HG03457 (cell line): ENCODE measurements at regions not wholly inside any gene's neighbourhood (a gene's known extent, or its start where the extent isn't known, plus 50 kb on each side); places are given as distances from the start of the nearest gene placed in this dataset.
"Not testable (repeated sequence)": the region's sequence is repeated elsewhere in the genome, so short reads cannot be mapped to it uniquely, and the experiment has no call there.

Source experiments
- ATAC-seq: cut with Tn5 transposase; IDR thresholded peaks from one replicate; pipeline ENCODE4 v1.9.1; 2021; ENCODE audit warnings: moderate number of reproducible peaks; ENCODE audit not compliant: unreplicated experiment

DNA sequence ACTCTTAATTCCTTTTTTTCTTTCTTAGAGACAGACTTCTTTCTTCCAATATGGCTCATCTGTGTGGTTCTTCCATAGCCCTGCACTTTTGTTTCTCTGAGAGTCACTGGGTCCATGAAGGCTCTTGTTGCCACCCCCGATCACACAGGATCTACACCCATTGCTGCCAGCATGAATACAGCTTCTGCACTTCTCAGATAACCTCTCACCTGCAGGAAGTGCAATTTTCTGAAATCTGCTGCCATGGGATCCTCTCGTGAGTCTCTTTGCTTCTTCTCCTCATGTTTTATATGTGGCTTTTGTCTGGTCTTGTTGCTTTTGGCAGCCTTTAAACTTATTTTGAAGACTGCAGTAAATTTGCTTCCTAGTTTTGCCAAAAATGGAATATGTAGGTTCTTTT, 171.2 kb downstream of the TMEM167A start:
- ATAC-seq, result no peak

DNA sequence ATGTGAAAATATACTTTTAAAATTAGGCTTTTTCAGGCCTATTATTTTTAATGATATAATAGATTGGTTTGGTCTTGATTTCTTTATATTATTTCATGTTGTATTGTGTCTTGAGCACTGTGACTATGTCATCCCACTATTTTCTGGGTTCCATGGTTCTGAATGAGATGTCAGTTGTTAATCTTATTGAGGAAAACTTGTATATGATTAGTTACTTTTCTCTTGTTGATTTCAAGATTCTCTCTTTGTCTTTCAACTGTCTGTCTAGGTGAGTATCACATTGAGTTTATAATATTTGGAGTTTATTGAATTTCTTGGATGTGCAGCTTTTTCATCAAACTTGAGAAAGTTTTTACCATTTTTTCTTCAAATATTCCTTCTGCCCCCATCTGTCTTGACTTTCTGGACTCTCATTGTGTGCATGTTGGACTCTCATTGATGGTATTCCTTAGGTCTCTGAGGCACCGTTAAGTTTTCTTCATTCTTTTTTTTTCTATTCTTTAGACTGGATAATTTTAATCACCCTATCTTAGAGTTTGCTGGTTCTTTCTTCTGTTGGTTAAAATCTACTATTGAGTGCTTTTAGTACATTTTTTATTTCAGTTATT, 175.8 kb downstream of the TMEM167A start:
- no peak for ATAC-seq

DNA sequence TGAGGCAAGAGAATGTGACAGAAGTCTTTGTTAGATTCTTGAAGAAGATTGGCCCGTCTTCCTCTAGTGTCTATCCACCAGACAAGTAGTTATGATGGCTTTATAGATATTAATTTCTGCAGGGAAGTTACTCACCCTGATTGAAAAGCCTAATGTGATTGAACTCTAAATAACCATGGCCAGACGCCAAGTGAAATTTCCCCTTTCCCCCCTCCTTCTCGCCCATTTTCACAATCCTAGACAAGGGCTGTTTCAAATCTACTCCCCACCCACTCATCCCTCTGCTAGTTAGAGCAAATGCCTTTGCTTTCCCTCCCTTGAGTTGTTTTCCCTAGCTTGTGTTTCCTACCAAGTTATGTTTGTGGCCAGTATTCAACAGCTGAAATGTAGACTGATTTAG, 182.5 kb downstream of the TMEM167A start:
- ATAC-seq, result no peak

DNA sequence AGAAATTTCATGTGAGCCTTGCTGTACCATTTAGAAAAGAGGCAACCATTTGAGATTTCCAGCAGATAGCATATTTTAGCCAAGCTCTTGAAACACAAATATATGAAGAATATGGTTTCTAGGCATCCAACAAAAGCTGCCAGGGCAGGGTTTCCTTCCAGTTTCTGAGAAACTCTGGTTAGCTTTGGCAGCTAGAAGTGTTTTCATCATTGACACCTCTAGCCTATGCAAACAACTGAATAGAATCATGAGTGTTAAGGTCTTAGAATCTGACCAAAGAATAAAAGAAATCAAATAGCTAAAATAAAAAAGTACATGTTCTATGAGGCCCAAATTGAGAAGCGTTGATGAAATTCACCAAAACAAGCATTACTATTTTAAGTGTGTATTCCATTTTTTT, 188.1 kb downstream of the TMEM167A start:
- no peak for ATAC-seq

DNA sequence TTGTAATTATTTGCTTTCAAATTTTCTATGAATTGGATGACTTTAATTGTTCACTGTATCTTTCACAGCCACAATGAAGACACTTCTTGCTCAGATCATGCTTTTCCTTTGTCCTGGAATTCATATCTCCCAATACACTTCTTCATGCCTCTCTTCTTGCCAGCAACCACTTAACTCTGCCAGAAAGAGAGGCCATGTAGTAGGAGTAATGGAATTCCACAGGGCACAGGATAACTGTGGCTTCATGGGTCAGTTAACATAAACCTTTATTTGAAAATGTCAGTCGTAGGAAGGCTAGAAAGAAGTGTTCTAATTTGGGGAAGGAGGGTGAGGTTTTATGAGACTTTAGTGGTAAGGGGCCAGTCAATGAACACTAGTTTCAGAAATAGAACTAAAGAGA, 190.3 kb downstream of the TMEM167A start:
- no peak for ATAC-seq

DNA sequence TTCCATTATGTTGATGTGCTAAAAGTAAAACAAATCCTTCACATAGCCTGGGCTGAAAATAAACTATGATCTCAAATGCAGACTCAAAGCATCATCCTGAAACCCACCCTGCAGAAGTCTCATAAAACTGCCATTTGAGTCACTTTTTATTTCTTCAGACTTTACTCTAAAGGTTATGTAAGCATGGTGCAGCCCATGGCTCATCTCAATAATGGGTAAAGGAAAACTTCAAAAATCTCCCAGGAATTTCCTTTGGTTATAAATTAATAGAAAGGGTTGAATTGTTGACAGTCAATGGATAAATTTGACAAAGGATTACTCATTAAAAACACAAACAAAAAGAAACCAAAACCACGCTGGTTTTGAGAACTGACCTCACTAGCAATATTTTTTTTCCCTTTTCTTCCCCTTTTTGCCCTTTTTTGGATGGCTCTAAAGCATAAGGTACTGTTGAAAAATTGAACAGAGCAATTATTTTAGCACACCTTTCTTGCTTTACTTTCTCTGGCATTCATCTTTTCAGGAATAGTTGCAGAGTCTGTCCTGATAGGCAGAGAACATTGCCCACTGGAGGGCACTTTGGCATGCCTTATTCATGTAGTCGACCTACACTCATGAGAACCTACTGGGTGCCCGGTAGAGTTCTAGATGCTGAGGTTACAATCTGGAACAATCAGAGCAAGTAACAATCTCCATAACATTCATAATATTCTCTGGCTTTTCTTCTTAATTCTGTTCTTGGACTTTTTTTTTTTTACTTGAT, 191.4 kb downstream of the TMEM167A start:
- no peak for ATAC-seq

DNA sequence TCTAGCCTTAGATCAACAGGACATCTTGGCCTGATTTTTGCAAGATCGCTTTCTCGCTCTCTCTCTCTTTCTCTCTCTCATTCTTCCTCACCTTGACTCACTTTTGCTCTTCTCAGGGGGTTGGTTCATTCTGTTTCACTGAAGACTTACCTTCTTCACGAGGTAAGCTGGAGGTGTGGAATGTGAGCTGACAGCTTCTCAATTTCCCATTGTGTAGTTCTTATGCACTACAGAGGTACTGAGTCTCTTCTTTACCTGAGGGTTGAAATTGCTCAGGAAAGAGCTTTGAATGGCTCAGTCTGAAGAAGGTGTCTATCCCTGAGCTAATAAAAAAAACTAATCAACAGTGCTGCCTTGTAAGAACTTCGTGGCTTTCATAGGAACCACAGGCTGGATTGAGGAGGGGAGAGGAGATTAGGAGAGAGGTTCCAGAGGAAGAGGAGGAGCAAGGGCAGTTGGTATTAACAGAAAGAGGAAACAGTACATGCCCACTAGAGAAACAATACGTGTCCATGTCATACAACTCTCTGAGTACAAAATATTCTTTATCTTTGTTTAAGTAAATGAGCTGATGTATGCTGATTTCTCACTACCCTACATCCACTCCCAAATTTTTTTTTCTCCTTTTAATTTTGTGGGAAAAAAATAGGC, 192.2 kb downstream of the TMEM167A start:
- no peak for ATAC-seq

DNA sequence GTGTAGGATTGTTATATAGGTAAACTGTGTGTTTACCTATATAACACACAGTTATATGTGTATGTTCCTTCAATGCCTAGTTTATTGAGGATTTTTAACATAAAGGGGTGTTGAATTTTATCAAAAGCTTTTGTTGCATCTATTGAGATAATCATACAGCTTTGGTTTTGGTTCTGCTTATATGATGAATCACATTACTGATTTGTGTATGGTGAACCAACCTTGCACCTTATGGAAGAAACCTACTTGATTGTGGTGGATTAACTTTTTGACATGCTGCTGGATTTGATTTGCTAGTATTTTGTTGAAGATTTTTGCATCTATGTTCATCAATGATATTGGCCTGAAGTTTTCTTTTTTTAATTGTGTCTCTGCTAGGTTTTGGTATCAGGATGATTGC, 194.9 kb downstream of the TMEM167A start:
- no peak for ATAC-seq

DNA sequence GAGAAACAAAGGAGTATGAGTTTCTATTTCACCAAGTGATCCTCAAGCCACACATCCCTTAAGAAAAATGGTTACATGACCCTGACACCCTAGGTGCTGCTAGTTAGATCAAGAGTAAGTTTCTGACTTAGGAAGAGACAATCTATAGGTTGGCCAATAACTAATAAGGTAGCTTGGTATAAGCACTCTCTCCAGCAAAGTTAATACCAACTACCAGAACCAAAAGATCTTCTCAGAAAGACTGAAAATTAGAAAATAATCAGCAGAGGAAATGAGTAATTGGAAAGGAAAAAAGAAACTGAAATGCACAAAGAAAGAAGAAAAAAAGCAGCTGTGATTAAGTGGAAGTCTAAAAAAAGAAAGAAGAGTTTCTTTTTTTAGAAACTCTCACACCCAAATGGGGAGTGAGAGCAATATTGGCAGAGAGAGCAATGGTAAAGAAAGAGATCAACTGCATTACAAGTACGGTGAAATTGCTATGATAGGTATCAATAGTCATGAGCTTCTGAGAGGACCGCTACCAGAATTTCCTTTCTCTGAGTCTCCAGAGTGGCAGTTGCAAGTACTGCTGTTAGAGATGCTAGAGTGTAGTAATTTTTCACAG, 195.5 kb downstream of the TMEM167A start:
- no peak for ATAC-seq

DNA sequence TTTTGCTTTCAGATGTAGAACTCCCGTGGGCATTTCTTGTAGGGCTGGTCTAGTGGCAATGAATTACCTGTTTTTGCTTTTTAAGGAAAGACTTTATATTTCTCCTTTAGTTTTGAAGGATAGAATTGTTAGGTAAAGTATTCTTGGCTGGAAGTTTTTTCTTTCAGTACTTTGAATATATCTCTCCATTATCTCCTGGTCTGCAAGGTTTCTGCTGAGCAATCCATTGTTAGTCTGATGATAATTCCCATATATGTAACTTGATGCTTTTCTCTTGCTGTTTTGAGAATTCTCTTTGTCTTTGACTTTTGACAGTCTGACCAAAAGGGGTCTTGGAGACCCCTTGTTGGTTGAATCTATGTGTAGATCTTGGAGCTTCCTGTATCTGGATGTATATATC, 198.1 kb downstream of the TMEM167A start:
- ATAC-seq, result no peak

DNA sequence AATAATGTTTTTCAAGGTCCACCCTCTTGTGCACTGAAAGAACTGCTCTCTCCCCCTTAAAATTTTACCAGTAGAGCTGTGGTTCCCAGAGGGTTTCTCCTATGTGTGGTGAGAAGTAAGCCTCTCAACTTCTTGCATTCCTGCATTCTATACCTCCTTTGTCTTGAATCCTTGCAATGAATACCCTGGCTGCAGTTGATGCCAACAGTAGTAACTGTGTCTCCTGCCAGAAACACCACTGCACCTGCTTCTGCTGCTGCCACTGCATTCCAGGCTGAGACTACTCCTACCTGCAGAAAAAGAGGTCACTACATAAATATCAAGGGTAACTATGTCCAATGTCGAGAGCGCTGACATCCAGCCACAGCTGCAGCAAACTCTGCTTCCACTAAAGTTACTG, 203.7 kb downstream of the TMEM167A start:
- no peak for ATAC-seq

DNA sequence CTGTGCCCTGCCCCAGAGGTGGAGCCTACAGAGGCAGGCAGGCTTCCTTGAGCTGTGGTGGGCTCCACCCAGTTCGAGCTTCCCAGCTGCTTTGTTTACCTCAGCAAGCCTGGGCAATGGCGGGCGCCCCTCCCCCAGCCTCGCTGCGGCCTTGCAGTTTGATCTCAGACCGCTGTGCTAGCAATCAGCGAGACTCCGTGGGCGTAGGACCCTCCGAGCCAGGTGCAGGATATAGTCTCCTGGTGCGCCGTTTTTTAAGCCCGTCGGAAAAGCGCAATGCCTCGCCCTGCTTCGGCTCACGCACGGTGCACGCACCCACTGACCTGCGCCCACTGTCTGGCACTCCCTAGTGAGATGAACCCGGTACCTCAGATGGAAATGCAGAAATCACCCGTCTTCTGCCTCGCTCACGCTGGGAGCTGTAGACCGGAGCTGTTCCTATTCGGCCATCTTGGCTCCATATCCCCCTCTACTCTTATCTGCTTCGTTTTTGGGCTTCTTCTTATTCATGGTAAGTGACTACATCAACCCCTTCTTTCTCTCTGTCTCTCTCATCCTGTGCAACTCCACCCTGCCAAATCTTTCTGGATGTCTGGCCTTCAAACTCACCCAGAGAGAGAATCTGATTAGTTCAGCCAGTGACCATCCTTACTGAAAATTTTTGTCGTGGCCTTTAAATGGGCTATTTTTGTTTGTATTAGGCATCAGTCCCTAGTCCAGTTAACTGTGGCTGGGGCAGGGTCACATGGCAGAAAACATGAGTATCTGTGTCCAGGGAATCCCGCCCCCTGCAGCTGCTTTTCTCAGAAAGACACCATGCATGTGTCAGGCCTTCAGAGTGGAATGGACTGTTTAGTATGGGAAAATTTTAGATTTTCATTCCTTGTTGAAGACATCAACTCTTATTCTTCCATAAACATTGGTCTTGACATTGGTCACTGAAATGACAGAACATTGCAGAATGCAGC, 204.6 kb downstream of the TMEM167A start:
- ATAC-seq, result not testable (repeated sequence)

DNA sequence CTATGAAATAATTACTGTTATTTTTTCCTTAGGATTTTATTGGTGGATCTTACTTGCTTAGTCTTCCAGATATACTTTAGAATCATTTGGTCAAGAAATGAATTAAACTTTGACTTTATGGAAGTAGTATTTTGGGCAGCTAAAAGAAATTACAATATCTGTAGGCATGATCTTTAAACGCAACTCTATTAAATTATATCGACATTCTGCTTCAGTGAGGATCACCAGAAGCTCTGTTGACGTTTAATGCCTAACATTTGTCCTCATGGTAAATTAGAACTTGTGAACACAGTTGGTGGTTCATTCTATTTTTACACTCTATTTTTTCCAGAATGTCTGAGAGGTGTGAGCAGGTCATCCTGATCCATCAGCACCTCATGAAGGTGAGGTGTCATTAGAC, 211.6 kb downstream of the TMEM167A start:
- ATAC-seq, result no peak

DNA sequence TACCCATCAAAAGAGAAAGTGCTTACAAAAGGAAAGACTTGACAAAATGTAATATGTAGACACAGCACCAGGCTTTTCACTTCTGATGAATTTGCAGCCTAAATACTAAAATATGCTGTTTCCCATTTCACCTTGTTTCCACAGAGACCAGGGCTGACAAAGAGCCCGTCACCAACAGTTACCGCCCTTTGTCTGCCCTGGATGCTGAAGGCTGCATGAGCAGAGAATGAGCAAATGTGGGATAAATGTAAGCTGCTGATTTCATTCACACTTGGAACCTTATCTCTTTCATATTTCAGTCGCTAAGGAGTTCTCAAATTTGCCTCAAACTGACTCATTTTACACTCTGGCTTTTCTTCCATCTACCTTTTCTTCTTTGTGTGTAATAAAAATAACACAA, 213.9 kb downstream of the TMEM167A start:
- no peak for ATAC-seq

DNA sequence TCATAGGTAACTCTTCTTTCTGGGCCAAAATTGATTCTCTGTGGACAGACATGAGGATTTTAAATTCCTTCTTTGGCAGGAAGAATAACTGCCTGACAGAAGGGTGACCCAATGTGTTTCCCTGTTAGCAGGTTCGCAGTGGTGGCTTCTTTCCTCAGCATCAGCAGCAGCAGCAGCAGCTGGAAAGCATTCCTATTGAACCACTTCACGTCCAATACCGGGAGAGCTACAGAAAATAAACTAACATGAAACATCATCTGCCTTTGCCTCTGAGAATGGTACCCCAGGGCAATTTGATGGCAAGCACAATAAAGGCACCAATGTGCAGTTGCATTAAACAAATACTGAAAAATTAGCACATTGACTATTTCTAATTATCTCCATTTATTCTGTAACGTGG, 214.5 kb downstream of the TMEM167A start:
- ATAC-seq, result no peak

DNA sequence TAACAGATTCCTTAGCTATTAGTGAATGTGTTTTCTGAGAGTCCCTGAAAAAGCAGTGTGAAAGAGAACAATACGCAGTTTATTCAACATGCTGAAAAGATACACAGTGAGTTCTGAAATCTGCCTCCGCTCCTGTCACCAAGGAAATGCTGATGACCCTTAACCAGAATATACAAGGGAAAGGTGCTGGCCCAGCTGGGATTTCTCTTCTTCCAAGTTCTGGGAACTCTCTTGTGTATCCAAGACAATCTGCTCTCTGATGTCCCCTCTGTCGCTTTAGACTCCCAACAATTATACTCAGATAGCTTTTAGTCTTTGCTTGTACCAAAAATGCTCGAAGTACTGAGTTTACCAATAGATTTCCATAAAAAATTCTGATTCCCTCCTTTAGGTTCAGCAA, 214.9 kb downstream of the TMEM167A start:
- ATAC-seq, result no peak

DNA sequence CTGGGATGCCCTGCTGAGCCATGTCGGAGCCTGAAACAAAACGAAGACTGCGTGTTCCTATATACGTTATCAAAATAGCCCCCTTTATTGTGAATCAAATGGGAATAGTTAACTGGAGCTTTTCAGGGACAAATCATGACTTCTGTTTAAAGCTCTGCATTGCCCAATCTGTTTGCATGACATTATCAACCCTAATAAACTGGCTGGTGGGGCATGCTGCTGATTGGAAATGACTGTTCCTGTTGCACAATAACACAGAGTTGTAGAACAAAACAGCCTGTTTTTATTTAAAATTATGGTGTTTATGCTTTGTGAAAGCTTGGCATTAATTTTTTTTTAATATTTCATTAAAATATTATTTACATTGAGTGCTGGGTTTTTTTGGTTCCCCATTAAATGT, 215.5 kb downstream of the TMEM167A start:
- no peak for ATAC-seq

DNA sequence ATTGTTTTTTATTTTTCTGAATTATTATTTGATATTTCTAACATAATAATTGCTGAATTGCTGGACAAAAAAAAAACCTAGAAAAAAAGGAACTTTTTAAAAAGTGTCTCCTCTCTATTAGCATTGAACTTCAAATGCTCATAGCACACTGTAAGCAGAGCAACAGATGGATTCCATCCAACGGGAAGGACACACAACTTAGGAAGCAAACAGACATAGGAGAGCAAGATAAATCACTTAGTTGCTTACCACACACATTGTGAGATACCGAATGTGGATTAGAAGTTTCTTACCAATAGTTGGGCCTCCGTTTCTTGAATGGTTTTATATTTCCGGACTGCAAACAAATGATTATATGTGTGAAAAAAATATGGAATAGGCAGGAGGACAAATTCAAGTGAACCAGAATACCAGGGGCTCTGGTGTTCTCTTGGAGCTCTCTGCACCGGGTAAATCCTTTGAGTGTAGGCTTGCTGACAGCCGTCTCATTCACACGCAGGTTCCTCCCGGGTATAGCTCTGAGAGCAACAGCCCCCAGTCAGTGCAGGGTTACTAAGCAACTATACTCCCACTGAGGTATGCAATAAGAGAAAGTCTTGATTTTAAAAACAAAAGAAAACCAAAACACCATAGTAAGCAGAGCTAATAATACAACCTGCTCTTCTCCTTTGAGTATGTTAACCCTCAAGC, 217.6 kb downstream of the TMEM167A start:
- ATAC-seq, result no peak

DNA sequence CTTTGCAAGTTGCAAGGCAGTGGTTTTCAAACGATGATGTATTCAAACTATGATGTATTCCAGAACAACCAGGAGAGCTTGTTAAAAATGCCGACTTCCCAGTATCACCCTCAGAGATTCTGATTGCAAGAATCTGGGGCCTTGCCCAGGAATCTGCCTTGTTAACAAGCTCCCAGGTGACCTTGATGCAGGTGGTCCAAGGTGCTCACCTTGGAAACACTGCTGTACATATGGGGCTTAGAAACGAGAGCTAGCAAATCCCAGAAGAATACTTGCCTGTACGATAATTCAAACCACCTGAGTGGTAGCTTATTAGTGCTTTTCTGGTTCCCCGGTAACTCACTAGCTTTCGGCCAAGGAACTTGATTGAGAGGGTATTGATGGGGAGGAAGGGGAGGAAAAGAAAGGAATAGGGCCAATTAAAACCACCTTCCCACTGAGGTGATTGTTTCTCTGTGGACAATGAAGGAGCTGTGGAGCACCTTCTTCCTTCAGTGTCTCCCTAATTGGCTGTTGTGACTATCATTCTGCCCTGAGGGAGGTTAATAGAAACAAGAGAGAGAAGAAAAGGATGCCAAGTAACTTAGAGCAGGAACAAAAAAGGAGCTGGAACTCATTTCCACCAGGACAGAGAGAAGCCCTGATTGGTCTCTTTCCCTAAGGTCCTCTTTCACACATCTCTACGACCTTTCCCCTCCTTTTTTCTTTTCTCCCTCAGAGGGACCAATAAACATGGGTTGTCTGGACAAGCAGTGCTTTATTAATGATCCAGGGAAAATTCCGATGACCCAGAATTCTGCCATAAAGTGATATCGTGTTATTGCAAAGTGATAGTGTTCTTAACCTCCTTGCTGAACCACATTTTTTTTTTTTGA, 218.8 kb downstream of the TMEM167A start:
- ATAC-seq, result no peak
